Adrenal gland (tissue), 5 donors: ENCODE measurements at regions not wholly inside any gene's neighbourhood (a gene's known extent, or its start where the extent isn't known, plus 50 kb on each side); places are given as distances from the start of the nearest gene placed in this dataset.

Experiments used
- CTCF ChIP-seq, 6 experiments: fragments of 450-650 bp in 4 of 6; fragments of 200-600 bp in 2 of 6; sonication (generic) in 1 of 6; IDR thresholded peaks; 1 replicate in 5 of 6; 2 replicates in 1 of 6; pipeline versions ENCODE4 v1.5.1 to v1.8.0; 2016 to 2021; ENCODE audit warnings: antibody characterized with exemption in 6 of 6, mild to moderate bottlenecking in 2 of 6, moderate library complexity in 1 of 6
- POLR2A ChIP-seq, 2 donors: fragments of 450-650 bp; IDR thresholded peaks; one replicate each; pipeline ENCODE4 v1.6.1; 2017; ENCODE audit warnings: antibody characterized with exemption in 2 of 2, mild to moderate bottlenecking in 2 of 2, moderate library complexity in 1 of 2
- donor health status: DM: no; HTN: no; CAD: no.

- TF ChIP-seq POLR2A (IDR thresholded peaks at IDR 0.05): no peak
- TF ChIP-seq CTCF (IDR thresholded peaks at IDR 0.05): no peak
These were observed 59.4 kb upstream of the ATP1B1 start for GRCh38 chr1:169047074-169047473.
